WTC11 (cell line): ENCODE measurements at regions not wholly inside any gene's neighbourhood (a gene's known extent, or its start where the extent isn't known, plus 50 kb on each side); places are given as distances from the start of the nearest gene placed in this dataset.

ENCODE experiments used
- SP1 ChIP-seq: sonication (generic); formaldehyde crosslinking; conservative IDR thresholded peaks from 2 replicates; pipeline ENCODE4 v1.8.1; 2022; ENCODE audit warnings: missing genetic modification reagents
- ZNF138 ChIP-seq: sonication (generic); formaldehyde crosslinking; conservative IDR thresholded peaks from 2 replicates; pipeline ENCODE4 v1.8.1; 2022; ENCODE audit warnings: mild to moderate bottlenecking, moderate library complexity, missing genetic modification reagents
- TF ChIP-seq, protein P1 (sequence below): sonication (generic); formaldehyde crosslinking; IDR thresholded peaks from 2 replicates; pipeline ENCODE4 v1.8.0; 2022; ENCODE audit warnings: mild to moderate bottlenecking, missing genetic modification reagents
- TF ChIP-seq, protein P2 (sequence below): sonication (generic); formaldehyde crosslinking; IDR thresholded peaks from 2 replicates; pipeline ENCODE4 v1.8.1; 2022; ENCODE audit warnings: missing genetic modification reagents, borderline replicate concordance
- TF ChIP-seq, protein P3 (sequence below): fragments of 200-600 bp; IDR thresholded peaks from 2 replicates; pipeline ENCODE4 v1.8.0; 2022; ENCODE audit warnings: antibody characterized with exemption
- TF ChIP-seq, protein P4 (sequence below): sonication (generic); formaldehyde crosslinking; IDR thresholded peaks from 2 replicates; pipeline ENCODE4 v1.8.1; 2023; ENCODE audit warnings: mild to moderate bottlenecking, missing genetic modification reagents, borderline replicate concordance
- TF ChIP-seq, protein P5 (sequence below): sonication (generic); formaldehyde crosslinking; IDR thresholded peaks from 2 replicates; pipeline ENCODE4 v1.8.0; 2023; ENCODE audit warnings: missing genetic modification reagents
- TF ChIP-seq, protein P6 (sequence below): sonication (generic); formaldehyde crosslinking; conservative IDR thresholded peaks from 2 replicates; pipeline ENCODE4 v1.8.1; 2022; ENCODE audit warnings: mild to moderate bottlenecking, missing genetic modification reagents
- TF ChIP-seq, protein P7 (sequence below): sonication (generic); formaldehyde crosslinking; IDR thresholded peaks from 2 replicates; pipeline ENCODE4 v1.8.0; 2023; ENCODE audit warnings: missing genetic modification reagents, mild to moderate bottlenecking, borderline replicate concordance

DNA sequence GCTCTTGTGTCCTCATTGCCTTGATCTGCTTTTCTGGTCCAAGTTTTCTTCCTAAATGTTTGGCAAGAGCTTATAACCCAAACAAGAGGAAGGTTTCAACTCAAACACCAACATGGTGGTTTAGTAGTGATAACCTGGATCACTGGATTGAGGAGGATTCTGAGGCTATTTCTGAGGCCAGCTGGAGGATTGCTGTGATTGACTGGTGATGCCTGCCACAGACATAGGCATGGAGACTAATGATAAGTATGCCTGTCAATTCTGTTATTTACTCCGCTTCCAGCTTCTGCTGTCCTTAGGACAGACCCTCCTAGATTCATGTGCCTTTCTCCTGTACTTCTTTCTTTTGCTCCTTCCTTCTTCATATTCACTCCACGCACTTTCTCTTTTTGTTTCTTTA, 150.5 kb downstream of the SHQ1 start:
- TF ChIP-seq, protein P1, sequence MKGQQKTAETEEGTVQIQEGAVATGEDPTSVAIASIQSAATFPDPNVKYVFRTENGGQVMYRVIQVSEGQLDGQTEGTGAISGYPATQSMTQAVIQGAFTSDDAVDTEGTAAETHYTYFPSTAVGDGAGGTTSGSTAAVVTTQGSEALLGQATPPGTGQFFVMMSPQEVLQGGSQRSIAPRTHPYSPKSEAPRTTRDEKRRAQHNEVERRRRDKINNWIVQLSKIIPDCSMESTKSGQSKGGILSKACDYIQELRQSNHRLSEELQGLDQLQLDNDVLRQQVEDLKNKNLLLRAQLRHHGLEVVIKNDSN (CRISPR knock-in tag) = no peak
- TF ChIP-seq, protein P2, sequence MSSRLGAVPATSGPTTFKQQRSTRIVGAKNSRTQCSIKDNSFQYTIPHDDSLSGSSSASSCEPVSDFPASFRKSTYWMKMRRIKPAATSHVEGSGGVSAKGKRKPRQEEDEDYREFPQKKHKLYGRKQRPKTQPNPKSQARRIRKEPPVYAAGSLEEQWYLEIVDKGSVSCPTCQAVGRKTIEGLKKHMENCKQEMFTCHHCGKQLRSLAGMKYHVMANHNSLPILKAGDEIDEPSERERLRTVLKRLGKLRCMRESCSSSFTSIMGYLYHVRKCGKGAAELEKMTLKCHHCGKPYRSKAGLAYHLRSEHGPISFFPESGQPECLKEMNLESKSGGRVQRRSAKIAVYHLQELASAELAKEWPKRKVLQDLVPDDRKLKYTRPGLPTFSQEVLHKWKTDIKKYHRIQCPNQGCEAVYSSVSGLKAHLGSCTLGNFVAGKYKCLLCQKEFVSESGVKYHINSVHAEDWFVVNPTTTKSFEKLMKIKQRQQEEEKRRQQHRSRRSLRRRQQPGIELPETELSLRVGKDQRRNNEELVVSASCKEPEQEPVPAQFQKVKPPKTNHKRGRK (CRISPR knock-in tag) = no peak
- TF ChIP-seq, protein P3, sequence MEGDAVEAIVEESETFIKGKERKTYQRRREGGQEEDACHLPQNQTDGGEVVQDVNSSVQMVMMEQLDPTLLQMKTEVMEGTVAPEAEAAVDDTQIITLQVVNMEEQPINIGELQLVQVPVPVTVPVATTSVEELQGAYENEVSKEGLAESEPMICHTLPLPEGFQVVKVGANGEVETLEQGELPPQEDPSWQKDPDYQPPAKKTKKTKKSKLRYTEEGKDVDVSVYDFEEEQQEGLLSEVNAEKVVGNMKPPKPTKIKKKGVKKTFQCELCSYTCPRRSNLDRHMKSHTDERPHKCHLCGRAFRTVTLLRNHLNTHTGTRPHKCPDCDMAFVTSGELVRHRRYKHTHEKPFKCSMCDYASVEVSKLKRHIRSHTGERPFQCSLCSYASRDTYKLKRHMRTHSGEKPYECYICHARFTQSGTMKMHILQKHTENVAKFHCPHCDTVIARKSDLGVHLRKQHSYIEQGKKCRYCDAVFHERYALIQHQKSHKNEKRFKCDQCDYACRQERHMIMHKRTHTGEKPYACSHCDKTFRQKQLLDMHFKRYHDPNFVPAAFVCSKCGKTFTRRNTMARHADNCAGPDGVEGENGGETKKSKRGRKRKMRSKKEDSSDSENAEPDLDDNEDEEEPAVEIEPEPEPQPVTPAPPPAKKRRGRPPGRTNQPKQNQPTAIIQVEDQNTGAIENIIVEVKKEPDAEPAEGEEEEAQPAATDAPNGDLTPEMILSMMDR = no peak
- TF ChIP-seq SP1 (CRISPR knock-in tag) (no peak), ZNF138 (CRISPR knock-in tag) (no peak)
- TF ChIP-seq, protein P4, sequence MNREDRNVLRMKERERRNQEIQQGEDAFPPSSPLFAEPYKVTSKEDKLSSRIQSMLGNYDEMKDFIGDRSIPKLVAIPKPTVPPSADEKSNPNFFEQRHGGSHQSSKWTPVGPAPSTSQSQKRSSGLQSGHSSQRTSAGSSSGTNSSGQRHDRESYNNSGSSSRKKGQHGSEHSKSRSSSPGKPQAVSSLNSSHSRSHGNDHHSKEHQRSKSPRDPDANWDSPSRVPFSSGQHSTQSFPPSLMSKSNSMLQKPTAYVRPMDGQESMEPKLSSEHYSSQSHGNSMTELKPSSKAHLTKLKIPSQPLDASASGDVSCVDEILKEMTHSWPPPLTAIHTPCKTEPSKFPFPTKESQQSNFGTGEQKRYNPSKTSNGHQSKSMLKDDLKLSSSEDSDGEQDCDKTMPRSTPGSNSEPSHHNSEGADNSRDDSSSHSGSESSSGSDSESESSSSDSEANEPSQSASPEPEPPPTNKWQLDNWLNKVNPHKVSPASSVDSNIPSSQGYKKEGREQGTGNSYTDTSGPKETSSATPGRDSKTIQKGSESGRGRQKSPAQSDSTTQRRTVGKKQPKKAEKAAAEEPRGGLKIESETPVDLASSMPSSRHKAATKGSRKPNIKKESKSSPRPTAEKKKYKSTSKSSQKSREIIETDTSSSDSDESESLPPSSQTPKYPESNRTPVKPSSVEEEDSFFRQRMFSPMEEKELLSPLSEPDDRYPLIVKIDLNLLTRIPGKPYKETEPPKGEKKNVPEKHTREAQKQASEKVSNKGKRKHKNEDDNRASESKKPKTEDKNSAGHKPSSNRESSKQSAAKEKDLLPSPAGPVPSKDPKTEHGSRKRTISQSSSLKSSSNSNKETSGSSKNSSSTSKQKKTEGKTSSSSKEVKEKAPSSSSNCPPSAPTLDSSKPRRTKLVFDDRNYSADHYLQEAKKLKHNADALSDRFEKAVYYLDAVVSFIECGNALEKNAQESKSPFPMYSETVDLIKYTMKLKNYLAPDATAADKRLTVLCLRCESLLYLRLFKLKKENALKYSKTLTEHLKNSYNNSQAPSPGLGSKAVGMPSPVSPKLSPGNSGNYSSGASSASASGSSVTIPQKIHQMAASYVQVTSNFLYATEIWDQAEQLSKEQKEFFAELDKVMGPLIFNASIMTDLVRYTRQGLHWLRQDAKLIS (CRISPR knock-in tag) = no peak
- TF ChIP-seq, protein P5, sequence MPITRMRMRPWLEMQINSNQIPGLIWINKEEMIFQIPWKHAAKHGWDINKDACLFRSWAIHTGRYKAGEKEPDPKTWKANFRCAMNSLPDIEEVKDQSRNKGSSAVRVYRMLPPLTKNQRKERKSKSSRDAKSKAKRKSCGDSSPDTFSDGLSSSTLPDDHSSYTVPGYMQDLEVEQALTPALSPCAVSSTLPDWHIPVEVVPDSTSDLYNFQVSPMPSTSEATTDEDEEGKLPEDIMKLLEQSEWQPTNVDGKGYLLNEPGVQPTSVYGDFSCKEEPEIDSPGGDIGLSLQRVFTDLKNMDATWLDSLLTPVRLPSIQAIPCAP (CRISPR knock-in tag) = no peak
- TF ChIP-seq, protein P6, sequence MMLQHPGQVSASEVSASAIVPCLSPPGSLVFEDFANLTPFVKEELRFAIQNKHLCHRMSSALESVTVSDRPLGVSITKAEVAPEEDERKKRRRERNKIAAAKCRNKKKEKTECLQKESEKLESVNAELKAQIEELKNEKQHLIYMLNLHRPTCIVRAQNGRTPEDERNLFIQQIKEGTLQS = no peak
- TF ChIP-seq, protein P7, sequence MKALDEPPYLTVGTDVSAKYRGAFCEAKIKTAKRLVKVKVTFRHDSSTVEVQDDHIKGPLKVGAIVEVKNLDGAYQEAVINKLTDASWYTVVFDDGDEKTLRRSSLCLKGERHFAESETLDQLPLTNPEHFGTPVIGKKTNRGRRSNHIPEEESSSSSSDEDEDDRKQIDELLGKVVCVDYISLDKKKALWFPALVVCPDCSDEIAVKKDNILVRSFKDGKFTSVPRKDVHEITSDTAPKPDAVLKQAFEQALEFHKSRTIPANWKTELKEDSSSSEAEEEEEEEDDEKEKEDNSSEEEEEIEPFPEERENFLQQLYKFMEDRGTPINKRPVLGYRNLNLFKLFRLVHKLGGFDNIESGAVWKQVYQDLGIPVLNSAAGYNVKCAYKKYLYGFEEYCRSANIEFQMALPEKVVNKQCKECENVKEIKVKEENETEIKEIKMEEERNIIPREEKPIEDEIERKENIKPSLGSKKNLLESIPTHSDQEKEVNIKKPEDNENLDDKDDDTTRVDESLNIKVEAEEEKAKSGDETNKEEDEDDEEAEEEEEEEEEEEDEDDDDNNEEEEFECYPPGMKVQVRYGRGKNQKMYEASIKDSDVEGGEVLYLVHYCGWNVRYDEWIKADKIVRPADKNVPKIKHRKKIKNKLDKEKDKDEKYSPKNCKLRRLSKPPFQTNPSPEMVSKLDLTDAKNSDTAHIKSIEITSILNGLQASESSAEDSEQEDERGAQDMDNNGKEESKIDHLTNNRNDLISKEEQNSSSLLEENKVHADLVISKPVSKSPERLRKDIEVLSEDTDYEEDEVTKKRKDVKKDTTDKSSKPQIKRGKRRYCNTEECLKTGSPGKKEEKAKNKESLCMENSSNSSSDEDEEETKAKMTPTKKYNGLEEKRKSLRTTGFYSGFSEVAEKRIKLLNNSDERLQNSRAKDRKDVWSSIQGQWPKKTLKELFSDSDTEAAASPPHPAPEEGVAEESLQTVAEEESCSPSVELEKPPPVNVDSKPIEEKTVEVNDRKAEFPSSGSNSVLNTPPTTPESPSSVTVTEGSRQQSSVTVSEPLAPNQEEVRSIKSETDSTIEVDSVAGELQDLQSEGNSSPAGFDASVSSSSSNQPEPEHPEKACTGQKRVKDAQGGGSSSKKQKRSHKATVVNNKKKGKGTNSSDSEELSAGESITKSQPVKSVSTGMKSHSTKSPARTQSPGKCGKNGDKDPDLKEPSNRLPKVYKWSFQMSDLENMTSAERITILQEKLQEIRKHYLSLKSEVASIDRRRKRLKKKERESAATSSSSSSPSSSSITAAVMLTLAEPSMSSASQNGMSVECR (CRISPR knock-in tag) = no peak
